Kidney (tissue), 13 donors: ENCODE measurements at regions not wholly inside any gene's neighbourhood (a gene's known extent, or its start where the extent isn't known, plus 50 kb on each side); places are given as distances from the start of the nearest gene placed in this dataset.

Experiments
- DNase-seq, 5 donors: peaks; one replicate each; pipeline ENCODE4 v3.0.0-alpha.2; 2013 to 2020
- FAIRE-seq: peaks from 2 replicates; lab custom pipeline; 2012; peaks lifted over from hg19 to GRCh38; lab: Jason Lieb, UNC
- H3K27ac ChIP-seq, 2 donors: one replicate each; pipeline ENCODE4 v1.7.0; 2013; ENCODE audit warnings: low read depth in 2 of 2, low read length in 2 of 2, inconsistent platforms in 1 of 2
- H3K27me3 ChIP-seq: one replicate; pipeline ENCODE4 v1.7.1; 2013; ENCODE audit warnings: low read length, inconsistent platforms; ENCODE audit not compliant: control insufficient read depth, insufficient read depth
- H3K36me3 ChIP-seq, 3 donors: one replicate each; pipeline versions ENCODE4 v1.7.0 to v1.7.1; 2013; ENCODE audit warnings: low read length in 3 of 3, control low read depth in 1 of 3, inconsistent platforms in 1 of 3; ENCODE audit not compliant: insufficient read depth in 3 of 3, control insufficient read depth in 2 of 3
- H3K4me1 ChIP-seq, 3 donors: one replicate each; pipeline versions ENCODE4 v1.7.0 to v1.7.1; 2013; ENCODE audit warnings: low read length in 3 of 3, inconsistent platforms in 1 of 3, low read depth in 1 of 3; ENCODE audit not compliant: control insufficient read depth in 2 of 3, insufficient read depth in 2 of 3
- H3K4me3 ChIP-seq, 3 donors: one replicate each; pipeline versions ENCODE4 v1.7.0 to v1.8.1; 2013; ENCODE audit warnings: low read length in 3 of 3, control low read depth in 1 of 3, inconsistent platforms in 1 of 3
- H3K9ac ChIP-seq, 3 donors: one replicate each; pipeline versions ENCODE4 v1.7.0 to v1.7.1; 2013; ENCODE audit warnings: low read length in 3 of 3, control low read depth in 1 of 3, inconsistent platforms in 1 of 3
- H3K9me3 ChIP-seq, 3 donors: one replicate each; pipeline versions ENCODE4 v1.7.0 to v1.7.1; 2013; ENCODE audit warnings: low read length in 3 of 3, control low read depth in 1 of 3, inconsistent platforms in 1 of 3; ENCODE audit not compliant: control insufficient read depth in 2 of 3, insufficient read depth in 1 of 3
- CTCF ChIP-seq: IDR thresholded peaks from 3 replicates; pipeline ENCODE4 v1.5.1; 2012; ENCODE audit warnings: mild to moderate bottlenecking, moderate library complexity, borderline replicate concordance; ENCODE audit not compliant: insufficient read depth; ENCODE audit errors: extremely low read depth
- intact Hi-C: fragments of 100-400 bp; cut with DNase I; formaldehyde crosslinking; loops from one replicate; pipeline ENCODE4 v1.11.1; 2022
- donor health status: control.
- donor health status: control.
- donor health status: control.
- donor health status: control.
- donor health status: control.
- donor health status: DM: yes; HTN: yes; CAD: no.
- donor health status: Normal renal cell carcinoma (clear cell type).

DNA sequence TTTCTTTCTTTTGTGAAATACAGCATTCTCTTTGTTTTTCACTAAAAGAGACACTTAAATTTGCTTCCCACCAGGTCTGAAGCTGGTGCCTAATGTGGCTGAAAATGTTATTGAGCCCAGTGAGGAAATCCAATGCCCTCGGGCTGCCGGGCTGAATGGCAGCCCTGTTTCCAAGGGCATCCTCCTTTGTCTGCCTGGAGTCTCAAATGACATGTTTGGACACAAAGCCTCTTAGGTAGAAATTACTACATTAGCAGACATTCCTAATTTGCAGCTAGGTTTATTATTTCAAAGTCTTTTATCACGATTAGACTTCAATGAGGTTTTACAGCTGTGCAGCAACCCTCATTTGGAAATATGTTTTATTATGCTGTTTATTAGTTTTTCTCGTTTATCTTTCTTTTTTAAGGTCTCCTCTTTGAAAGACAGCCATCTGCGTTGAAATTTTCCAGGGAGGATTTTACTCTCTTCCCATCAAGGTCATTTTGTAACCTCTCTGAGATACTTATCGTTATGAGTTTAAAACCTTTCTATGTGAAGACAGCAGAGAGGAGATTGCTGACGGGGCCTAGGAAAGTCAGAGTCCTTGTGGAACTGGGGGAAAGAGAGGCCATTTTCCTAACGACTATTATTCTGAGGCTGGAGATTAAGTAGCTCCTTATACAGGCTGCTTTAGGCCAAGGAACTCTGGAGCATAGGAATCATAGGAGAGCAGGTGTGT, 59.0 kb upstream of the ZNF532 start:
- no peaks in the 10 kb centered on the region for H3K4me1 ChIP-seq
- intact Hi-C loops: no loop called here
- H3K4me3 ChIP-seq: no peak overlapping the region
- no peak for FAIRE-seq
- H3K27me3 ChIP-seq: no peaks in the 10 kb centered on the region
- H3K27ac ChIP-seq: no peak overlapping the region
- peak in 4 of 5 donors; percentile 55 to 87 (median 68) for DNase-seq
- H3K36me3 ChIP-seq: no peaks in the 10 kb centered on the region
- H3K9me3 ChIP-seq: no peaks in the 10 kb centered on the region
- TF ChIP-seq CTCF: no peak
- no peak overlapping the region for H3K9ac ChIP-seq

DNA sequence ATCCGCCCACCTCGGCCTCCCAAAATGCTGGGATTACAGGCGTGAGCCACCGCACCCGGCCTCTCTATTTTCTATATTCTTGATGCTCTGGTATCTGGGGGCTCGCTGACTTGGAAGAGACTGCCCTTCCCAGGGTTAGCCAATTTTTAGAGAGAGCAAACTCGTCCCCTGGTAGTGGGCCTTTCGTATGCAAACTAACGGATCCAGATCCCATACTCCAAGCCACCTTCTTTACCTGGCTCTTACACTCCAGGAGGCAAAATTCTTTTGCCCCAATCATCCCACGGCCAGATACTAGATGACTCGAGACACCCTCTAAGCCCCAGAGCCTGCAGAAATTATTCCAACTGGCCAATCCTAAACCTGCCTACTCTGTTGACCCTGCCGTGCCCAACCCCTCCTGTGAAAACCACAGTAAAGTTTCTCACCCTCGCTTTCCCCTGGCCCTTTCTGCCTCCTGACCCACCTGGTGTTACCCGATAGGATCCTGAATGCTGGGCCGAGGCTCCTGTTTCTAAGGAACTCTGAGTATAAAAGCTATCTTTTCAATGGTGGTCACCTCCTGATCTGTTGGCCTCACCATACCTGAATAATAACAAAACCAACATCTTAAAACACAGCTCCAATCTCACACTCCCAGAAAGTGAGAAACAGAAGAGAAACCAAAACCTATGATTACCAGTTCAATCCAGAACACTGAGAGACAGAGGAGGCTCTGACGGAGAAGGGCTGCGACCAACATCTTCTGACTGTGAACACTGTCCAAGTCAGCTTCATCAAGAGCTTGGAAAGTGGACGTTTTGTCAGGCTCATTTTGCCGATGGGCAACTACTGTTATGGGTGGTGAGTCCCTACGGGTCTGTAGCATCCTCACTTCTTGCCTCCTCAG, 57.6 kb upstream of the ZNF532 start:
- DNase-seq (no peak), FAIRE-seq (no peak)
- no peaks in the 10 kb centered on the region for H3K4me1 ChIP-seq
- no peaks in the 10 kb centered on the region for H3K27me3 ChIP-seq
- H3K27ac ChIP-seq: no peak overlapping the region
- intact Hi-C loops: no loop called here
- H3K36me3 ChIP-seq: no peaks in the 10 kb centered on the region
- H3K9me3 ChIP-seq: no peaks in the 10 kb centered on the region
- no peak overlapping the region for H3K9ac ChIP-seq
- H3K4me3 ChIP-seq: no peak overlapping the region
- TF ChIP-seq CTCF: no peak

GRCh38 chr18:58807766-58808165, 56.9 kb upstream of the ZNF532 start:
- H3K4me3 ChIP-seq: no peak overlapping the region
- H3K9me3 ChIP-seq: no peaks in the 10 kb centered on the region
- intact Hi-C loops: no loop called here
- no peaks in the 10 kb centered on the region for H3K36me3 ChIP-seq
- DNase-seq: no peak
- no peak for FAIRE-seq
- TF ChIP-seq CTCF: no peak
- H3K27me3 ChIP-seq: no peaks in the 10 kb centered on the region
- no peak overlapping the region for H3K9ac ChIP-seq
- H3K4me1 ChIP-seq: no peaks in the 10 kb centered on the region
- H3K27ac ChIP-seq: no peak overlapping the region
